ENCODE measurements at regions not wholly inside any gene's neighbourhood (a gene's known extent, or its start where the extent isn't known, plus 50 kb on each side); places are given as distances from the start of the nearest gene placed in this dataset.
"Not testable (repeated sequence)": the region's sequence is repeated elsewhere in the genome, so short reads cannot be mapped to it uniquely, and the experiment has no call there.

DNA sequence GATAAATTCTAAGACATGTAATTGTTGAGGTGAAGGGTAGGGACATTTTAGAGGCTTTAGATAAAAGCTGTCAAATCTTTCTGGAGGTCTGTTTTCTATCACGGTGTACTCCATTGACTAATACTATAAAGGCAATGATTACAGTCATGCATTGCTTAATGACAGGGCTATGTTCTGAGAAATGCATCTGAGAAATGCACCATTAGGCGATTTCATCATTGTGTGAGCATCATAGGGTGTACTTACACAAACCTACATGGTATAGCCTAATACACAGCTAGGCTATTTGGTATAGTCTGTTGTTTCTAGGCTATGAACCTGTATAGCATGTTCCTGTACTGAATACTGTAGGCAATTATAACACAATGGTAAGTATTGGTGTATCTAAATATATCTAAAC is 71.3 kb upstream of the FYN start:
- H3K4me3 Mint-ChIP-seq, result no peak overlapping the region
- no peak for DNase-seq
- peaks cover 0 to 4% of the 10 kb centered on the region in 2 donors for H3K36me3 Mint-ChIP-seq (ENCODE audit: insufficient read depth in 2 of 2)
- H3K9me3 Mint-ChIP-seq, result peaks cover 2 to 4% of the 10 kb centered on the region in 2 donors
- H3K27ac Mint-ChIP-seq, result no peak overlapping the region
- ATAC-seq (replicated peaks in 1 of 2), result no peak
- H3K4me1 Mint-ChIP-seq (ENCODE audit: low read depth), result peaks cover 6% of the 10 kb centered on the region
- peaks cover 10% of the 10 kb centered on the region for H3K27me3 Mint-ChIP-seq (ENCODE audit: low read depth)

DNA sequence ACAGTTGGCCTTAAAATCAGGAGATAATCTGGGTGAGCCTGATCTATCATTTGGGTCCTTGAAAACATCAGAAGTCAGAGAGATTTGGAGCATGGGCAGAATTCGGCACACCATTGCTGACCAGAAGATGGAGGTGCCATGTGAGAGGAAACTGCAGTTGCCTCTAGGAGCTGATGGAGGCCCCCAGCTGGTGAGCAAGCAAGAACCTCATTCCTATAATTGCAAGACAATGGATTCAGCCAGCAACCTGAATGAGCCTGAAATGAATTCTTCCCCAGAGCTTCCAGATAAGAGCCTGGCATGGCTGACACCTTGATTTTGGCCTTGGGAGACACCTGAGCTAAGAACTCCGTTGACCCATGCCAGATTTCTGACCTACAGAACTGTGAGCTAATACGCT is 76.3 kb upstream of the FYN start:
- Mint-ChIP-seq H3K4me1 (ENCODE audit: low read depth) (peaks cover 14% of the 10 kb centered on the region), H3K36me3 (ENCODE audit: insufficient read depth in 2 of 2) (no peaks in the 10 kb centered on the region), H3K27ac (no peak overlapping the region), H3K9me3 (no peaks in the 10 kb centered on the region), H3K4me3 (no peak overlapping the region), H3K27me3 (ENCODE audit: low read depth) (peaks cover 10% of the 10 kb centered on the region)
- DNase-seq (no peak), ATAC-seq (replicated peaks in 1 of 2) (no peak)

DNA sequence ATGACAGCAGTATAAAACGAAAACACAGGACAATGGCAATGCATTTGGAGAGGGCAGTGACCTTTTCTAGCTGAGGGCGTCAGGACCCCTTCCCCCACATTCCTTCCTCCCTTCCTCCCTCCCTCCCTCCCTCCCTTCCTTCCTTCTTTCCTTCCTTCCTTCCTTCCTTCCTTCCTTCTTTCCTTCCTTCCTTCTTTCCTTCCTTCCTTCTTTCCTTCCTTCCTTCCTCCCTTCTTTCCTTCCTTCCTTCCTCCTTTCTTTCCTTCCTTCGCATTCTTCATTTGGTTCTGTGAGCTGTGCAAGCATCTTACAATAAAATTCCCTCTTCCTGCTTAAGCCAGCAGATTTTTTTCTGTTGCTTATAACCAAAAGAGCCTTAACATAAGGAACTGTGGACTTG is 76.7 kb upstream of the FYN start:
- not testable (repeated sequence) for DNase-seq; H3K36me3 Mint-ChIP-seq (ENCODE audit: insufficient read depth in 2 of 2); ATAC-seq (replicated peaks in 1 of 2); H3K4me3 Mint-ChIP-seq; H3K27me3 Mint-ChIP-seq (ENCODE audit: low read depth); H3K9me3 Mint-ChIP-seq; H3K27ac Mint-ChIP-seq
- H3K4me1 Mint-ChIP-seq (ENCODE audit: low read depth), result peaks cover 14% of the 10 kb centered on the region

DNA sequence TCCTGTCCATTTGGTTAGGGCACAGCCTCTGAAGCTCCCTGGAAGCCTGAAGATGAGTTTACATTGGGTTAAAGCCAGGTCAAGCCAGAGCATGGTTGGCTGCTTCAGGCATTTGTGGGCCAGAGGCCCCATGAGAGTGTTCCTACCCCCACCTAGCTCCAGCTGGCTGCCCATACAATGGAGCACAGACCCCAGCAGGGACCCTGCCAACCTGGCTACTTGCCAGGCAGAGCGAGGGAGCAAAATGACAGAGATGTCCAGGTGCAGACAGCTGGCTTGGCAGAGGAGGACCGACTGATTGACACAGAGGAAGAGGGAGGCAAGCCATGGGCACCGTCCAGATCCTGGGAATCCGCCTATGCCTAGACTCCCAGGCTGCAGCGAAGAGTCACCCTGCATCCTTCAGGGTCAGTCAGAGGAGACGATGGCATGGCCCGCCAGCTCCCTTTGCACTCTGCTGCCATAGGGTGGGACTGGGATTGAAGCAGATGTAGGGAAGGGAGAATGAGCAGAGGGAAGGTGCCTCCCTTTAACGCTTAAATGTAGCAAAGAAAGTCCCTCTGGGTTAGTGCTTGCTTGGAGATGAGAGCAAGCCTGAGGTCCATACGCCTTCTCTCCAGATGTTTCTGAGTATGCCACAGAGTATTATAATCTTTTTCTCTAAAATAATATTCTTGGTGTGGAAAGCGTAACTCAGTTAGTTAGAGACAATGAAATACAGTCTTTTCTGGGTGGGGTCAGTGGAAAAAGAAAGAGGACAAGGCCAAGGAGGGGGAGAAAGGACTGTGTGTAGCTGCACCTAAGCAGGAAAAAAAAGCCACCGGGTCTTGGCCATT is 77.6 kb upstream of the FYN start:
- H3K27me3 Mint-ChIP-seq (ENCODE audit: low read depth), result peaks cover 10% of the 10 kb centered on the region
- H3K4me3 Mint-ChIP-seq, result no peak overlapping the region
- no peaks in the 10 kb centered on the region for H3K36me3 Mint-ChIP-seq (ENCODE audit: insufficient read depth in 2 of 2)
- ATAC-seq (replicated peaks in 1 of 2) (no peak), DNase-seq (no peak)
- peaks cover 14% of the 10 kb centered on the region for H3K4me1 Mint-ChIP-seq (ENCODE audit: low read depth)
- no peaks in the 10 kb centered on the region for H3K9me3 Mint-ChIP-seq
- H3K27ac Mint-ChIP-seq, result no peak overlapping the region

DNA sequence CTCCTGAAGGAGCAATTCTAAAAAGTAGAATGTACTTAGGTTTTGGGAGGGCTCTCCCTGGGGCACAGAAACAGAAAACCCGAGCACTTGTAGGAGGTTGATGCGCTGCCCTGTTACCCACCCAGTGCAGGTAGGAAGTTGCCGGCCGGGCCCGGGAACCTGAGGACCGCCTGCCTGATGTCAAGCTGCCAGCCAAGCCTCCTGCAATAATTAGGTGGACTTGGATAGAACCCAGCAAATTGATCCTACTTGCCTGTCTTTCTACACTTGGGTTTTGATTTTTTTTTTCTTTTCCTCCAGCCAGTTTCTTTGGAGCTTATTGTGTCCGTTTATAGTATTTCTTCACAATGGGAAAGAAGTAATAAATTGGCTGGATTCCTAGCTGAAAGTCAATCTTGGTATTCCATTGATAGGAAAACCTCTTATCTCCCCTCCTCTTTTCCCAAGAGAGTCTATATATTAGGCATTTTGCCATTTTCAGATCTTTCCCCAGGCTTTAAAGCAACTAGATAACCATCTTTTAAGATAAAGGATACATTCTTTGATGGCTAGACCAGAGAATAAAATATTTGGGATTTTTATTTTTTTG is 78.3 kb upstream of the FYN start:
- Mint-ChIP-seq H3K27me3 (ENCODE audit: low read depth) (peaks cover 10% of the 10 kb centered on the region), H3K4me1 (ENCODE audit: low read depth) (peaks cover 14% of the 10 kb centered on the region), H3K36me3 (ENCODE audit: insufficient read depth in 2 of 2) (no peaks in the 10 kb centered on the region), H3K9me3 (no peaks in the 10 kb centered on the region), H3K27ac (no peak overlapping the region), H3K4me3 (no peak overlapping the region)
- ATAC-seq (replicated peaks in 1 of 2), result no peak
- DNase-seq, result no peak

DNA sequence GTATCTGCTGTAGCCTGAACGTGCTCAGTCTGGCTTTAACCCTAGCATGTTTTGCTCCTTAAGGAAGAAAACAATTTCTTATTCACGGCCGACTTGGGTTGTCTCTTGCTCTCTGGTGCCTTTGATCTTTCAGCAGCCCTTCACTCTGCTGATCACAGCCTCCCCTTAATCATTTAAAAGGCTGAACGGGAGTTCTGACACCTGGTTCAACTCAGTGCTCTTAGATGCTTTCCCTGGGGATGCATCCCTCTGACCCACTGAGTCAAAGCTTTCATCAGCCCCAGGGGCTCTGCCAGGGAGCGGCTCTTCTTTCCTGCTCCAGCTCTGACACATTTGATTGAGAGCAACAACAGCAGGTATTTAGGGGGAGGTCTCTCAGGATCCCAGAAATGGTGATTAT is 79.0 kb upstream of the FYN start:
- Mint-ChIP-seq H3K9me3 (no peaks in the 10 kb centered on the region), H3K36me3 (ENCODE audit: insufficient read depth in 2 of 2) (no peaks in the 10 kb centered on the region), H3K27me3 (ENCODE audit: low read depth) (peaks cover 10% of the 10 kb centered on the region), H3K27ac (peak overlapping the region; percentile 29), H3K4me3 (no peak overlapping the region), H3K4me1 (ENCODE audit: low read depth) (peaks cover 14% of the 10 kb centered on the region)
- DNase-seq (no peak), ATAC-seq (replicated peaks in 1 of 2) (no peak)

DNA sequence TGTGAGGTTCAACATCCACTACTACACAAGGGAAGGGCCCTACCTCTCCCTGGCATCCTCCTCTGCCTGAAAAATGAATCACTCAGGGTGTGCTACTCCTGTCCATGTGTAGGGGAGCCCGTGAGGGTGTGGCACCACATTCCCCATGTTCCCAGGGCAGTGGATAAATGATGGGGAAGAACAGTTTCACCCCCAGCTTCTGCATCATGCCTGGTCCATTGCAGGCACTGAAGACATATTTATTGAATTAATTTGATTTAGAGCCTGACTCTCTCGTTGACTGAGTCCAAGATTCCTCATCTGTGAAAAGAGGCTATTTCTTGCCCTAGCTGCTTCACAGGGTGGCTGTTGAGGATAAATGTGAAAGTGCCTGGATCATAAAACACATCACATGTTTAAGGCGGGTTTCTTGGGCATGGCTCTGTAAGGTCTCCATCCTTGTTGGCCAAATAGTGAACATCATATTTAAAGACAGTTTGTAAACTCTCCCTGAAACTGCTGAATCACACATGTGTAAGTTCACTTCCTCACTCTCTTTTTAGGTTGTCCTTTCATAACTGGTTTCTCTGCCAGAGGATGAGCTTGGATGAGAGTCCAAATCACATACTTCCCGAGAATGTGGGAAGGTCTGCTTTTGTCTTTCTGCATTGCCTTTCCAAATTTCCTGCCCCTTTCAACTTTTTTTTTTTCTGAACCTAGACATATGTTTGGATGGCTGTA is 79.7 kb upstream of the FYN start:
- Mint-ChIP-seq H3K36me3 (ENCODE audit: insufficient read depth in 2 of 2) (no peaks in the 10 kb centered on the region), H3K4me3 (no peak overlapping the region), H3K27ac (no peak overlapping the region), H3K9me3 (no peaks in the 10 kb centered on the region), H3K4me1 (ENCODE audit: low read depth) (peaks cover 14% of the 10 kb centered on the region), H3K27me3 (ENCODE audit: low read depth) (peaks cover 10% of the 10 kb centered on the region)
- ATAC-seq (replicated peaks in 1 of 2), result no peak
- no peak for DNase-seq

DNA sequence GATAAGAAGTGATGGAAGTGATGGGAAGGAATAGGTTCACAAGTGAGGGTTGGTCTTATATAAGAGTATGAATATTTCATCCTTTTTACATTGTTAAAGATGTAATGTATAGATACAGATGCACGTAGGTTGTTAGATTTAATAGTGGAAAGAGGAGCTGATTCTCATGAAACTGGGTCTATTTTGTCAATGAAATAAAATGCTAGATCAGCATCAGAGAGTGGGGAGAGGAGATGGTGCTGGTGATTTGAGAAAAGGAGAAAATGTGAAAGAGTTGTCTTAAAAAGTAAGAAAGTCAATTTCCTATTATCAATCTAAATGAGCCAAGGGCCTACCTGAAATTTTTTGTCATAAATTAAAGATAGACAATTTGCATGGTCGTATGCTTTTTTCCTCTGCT is 82.8 kb upstream of the FYN start:
- ATAC-seq (replicated peaks in 1 of 2) (no peak), DNase-seq (no peak)
- H3K4me3 Mint-ChIP-seq, result no peak overlapping the region
- H3K36me3 Mint-ChIP-seq (ENCODE audit: insufficient read depth in 2 of 2), result no peaks in the 10 kb centered on the region
- no peak overlapping the region for H3K27ac Mint-ChIP-seq
- no peaks in the 10 kb centered on the region for H3K27me3 Mint-ChIP-seq (ENCODE audit: low read depth)
- peaks cover 14% of the 10 kb centered on the region for H3K4me1 Mint-ChIP-seq (ENCODE audit: low read depth)
- H3K9me3 Mint-ChIP-seq, result no peaks in the 10 kb centered on the region

DNA sequence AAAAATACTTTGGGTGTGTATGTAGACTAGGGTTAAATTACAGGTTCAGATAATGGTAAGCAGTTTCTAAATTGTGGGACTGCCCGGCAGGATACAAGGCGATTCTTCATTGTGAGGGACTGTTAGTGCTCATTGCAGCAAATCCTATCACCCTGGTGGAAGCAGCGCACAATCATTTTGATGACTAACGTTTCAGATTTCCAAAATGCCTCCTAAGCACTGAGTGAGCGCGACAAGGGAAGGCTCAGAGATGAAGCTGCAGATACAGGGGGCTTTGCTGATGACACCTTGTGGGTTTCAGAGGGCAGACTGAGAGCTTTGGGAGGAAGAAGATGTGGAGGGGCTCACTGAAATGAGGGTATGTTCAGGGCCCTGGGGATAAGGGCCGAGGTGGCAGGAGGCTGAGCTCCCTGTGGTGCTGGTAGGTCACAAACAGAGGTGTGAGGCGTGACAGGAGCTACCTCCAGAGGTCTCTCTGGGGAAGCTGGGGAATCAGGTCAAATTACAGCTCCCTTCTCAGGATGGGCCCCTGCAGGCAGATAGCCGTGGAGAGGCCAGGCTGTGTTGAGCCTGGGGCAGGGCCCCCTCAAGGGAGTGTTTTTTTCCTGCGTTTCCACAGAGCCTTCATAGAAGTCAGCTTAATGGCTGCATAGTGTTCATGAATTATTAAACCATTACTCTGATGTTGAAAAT is 84.5 kb upstream of the FYN start:
- Mint-ChIP-seq H3K4me1 (ENCODE audit: low read depth) (peaks cover 7% of the 10 kb centered on the region), H3K9me3 (no peaks in the 10 kb centered on the region), H3K27me3 (ENCODE audit: low read depth) (no peaks in the 10 kb centered on the region), H3K27ac (no peak overlapping the region), H3K4me3 (no peak overlapping the region), H3K36me3 (ENCODE audit: insufficient read depth in 2 of 2) (no peaks in the 10 kb centered on the region)
- DNase-seq (no peak), ATAC-seq (replicated peaks in 1 of 2) (no peak)

DNA sequence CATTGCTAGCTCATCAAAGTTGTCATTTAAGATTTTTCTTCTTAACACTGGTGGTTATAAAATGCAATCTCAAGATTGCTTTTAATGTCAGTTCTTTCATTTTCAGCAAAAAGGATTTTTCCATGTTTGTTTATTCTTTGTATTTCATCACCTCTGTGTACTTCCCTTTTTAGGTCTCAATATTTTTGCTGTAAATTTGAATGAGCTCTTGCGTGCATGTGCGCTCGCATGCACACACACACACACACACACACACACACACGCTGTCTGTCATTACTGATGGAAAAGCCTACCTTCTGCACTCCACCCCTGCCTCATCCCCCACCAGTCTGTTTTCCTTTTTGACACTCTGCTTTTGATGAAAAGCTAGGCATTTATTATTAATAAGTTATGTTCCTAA is 85.3 kb upstream of the FYN start:
- Mint-ChIP-seq H3K27me3 (ENCODE audit: low read depth) (no peaks in the 10 kb centered on the region), H3K4me1 (ENCODE audit: low read depth) (no peaks in the 10 kb centered on the region), H3K4me3 (no peak overlapping the region), H3K27ac (no peak overlapping the region), H3K36me3 (ENCODE audit: insufficient read depth in 2 of 2) (no peaks in the 10 kb centered on the region), H3K9me3 (peaks cover 0 to 1% of the 10 kb centered on the region in 2 donors)
- ATAC-seq (replicated peaks in 1 of 2), result no peak
- no peak for DNase-seq

DNA sequence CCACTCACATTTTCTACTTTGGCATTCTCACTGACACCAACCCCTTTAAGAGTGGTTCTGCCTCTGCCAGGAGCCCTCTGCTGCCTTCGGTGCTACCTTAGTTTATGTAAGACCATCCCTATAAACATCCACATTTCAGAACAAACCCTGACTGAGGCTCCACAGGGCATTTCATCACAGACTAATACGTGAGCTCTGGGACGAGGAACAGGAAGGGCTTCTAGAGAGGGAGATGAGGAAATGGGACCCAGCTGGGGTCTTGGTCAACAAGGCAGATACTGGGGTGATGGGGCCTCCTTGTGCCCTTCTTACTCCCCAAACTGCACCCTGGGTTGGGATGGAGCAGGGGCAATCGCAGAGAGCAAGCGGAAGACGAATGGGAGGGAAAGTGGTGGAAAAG is 86.5 kb upstream of the FYN start:
- Mint-ChIP-seq H3K4me3 (no peak overlapping the region), H3K27ac (no peak overlapping the region), H3K27me3 (ENCODE audit: low read depth) (no peaks in the 10 kb centered on the region), H3K4me1 (ENCODE audit: low read depth) (no peaks in the 10 kb centered on the region), H3K36me3 (ENCODE audit: insufficient read depth in 2 of 2) (no peaks in the 10 kb centered on the region), H3K9me3 (peaks cover 0 to 1% of the 10 kb centered on the region in 2 donors)
- ATAC-seq (replicated peaks in 1 of 2), result no peak
- no peak for DNase-seq

DNA sequence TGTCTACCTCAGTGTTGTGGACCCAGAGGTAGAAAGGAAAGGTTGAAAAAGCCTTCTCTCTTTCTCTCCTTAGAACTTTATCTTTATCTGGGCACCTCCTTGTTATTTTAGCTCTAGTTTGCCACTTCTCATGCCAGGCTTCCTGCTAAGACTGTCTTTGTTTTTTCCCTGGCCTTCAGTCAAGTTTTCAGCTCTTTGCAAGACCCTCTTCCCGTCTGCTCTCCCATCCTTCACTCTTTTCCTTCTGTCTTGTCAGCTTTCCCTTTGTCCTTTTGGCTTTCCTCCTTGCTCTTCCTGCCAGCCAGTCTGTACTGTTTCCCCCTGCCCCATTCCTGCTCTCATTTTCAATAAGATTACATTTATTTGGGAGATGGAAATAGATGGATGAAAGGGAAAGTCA is 86.8 kb upstream of the CCN6 start:
- ATAC-seq (replicated peaks in 1 of 2) (no peak), DNase-seq (no peak)
- Mint-ChIP-seq H3K4me3 (no peak overlapping the region), H3K36me3 (ENCODE audit: insufficient read depth in 2 of 2) (peaks cover 0 to 3% of the 10 kb centered on the region in 2 donors), H3K27me3 (ENCODE audit: low read depth) (no peaks in the 10 kb centered on the region), H3K9me3 (peaks cover 0 to 1% of the 10 kb centered on the region in 2 donors), H3K4me1 (ENCODE audit: low read depth) (peaks cover 16% of the 10 kb centered on the region), H3K27ac (no peak overlapping the region)

DNA sequence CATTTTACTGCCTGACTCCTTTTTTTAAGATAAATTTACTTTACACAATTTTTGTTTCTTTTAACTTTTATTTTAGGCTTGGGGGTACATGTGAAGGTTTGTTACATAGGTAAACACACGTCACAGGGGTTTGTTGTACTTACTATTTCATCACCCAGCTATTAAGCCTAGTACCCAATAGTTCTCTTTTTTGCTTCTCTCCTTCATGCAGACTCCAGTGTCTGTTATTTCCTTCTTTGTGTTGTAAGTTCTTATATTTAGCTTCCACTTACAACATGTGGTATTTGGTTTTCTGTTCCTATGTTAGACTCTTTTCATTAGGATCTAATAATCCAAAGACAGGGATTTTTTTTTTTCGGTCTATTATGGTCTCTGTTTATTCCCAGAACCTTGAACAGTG is 83.5 kb upstream of the CCN6 start:
- DNase-seq (no peak), ATAC-seq (replicated peaks in 1 of 2) (no peak)
- no peak overlapping the region for H3K27ac Mint-ChIP-seq
- peaks cover 49% of the 10 kb centered on the region for H3K4me1 Mint-ChIP-seq (ENCODE audit: low read depth)
- H3K4me3 Mint-ChIP-seq, result no peak overlapping the region
- no peaks in the 10 kb centered on the region for H3K27me3 Mint-ChIP-seq (ENCODE audit: low read depth)
- H3K9me3 Mint-ChIP-seq, result no peaks in the 10 kb centered on the region
- H3K36me3 Mint-ChIP-seq (ENCODE audit: insufficient read depth in 2 of 2), result peaks cover 0 to 3% of the 10 kb centered on the region in 2 donors

Data from activated T-cell treated with anti-CD3 and anti-CD28 coated beads, Interleukin-2, amount 50 U/mL, for 72 hours (primary cell).